Occipital lobe (tissue), 1 donor: ENCODE measurements at regions not wholly inside any gene's neighbourhood (a gene's known extent, or its start where the extent isn't known, plus 50 kb on each side); places are given as distances from the start of the nearest gene placed in this dataset.
"Not testable (repeated sequence)": the region's sequence is repeated elsewhere in the genome, so short reads cannot be mapped to it uniquely, and the experiment has no call there.

Source experiments
- DNase-seq: peaks from one replicate; lab custom pipeline; 2025; lab: John Stamatoyannopoulos, UW

GRCh38 chr11:105432241-105432995 is 177.5 kb upstream of the GRIA4 start:
- DNase-seq: no peak

GRCh38 chr11:105429096-105429910 is 180.6 kb upstream of the GRIA4 start:
- no peak for DNase-seq

GRCh38 chr11:105407101-105407500 is 202.8 kb upstream of the GRIA4 start:
- DNase-seq: no peak

GRCh38 chr11:105401269-105401809 is 208.5 kb upstream of the GRIA4 start:
- no peak for DNase-seq

GRCh38 chr11:105399511-105399910 is 210.4 kb upstream of the GRIA4 start:
- no peak for DNase-seq

- no peak for DNase-seq
Measured at GRCh38 chr11:105398636-105399035, 211.2 kb upstream of the GRIA4 start.

- no peak for DNase-seq
Measured at GRCh38 chr11:105393326-105393725, 216.5 kb upstream of the GRIA4 start.

GRCh38 chr11:105392556-105392955 is 217.3 kb upstream of the GRIA4 start:
- DNase-seq: no peak

- DNase-seq: no peak
Measured at GRCh38 chr11:105389952-105390351, 219.9 kb upstream of the GRIA4 start.

GRCh38 chr11:105388006-105388405 is 221.9 kb upstream of the GRIA4 start:
- DNase-seq: no peak

- DNase-seq: no peak
Measured at GRCh38 chr11:105381941-105382340, 227.9 kb upstream of the GRIA4 start.

- DNase-seq: no peak
Measured at GRCh38 chr11:105377870-105378269, 232.0 kb upstream of the GRIA4 start.

GRCh38 chr11:105372206-105372605 is 232.6 kb upstream of the CARD18 start:
- DNase-seq: no peak

GRCh38 chr11:105371311-105371710 is 231.7 kb upstream of the CARD18 start:
- DNase-seq: no peak

GRCh38 chr11:105368711-105369110 is 229.1 kb upstream of the CARD18 start:
- DNase-seq: no peak

- no peak for DNase-seq
Measured at GRCh38 chr11:105367129-105367528, 227.6 kb upstream of the CARD18 start.

GRCh38 chr11:105361651-105362050 is 222.1 kb upstream of the CARD18 start:
- no peak for DNase-seq

- no peak for DNase-seq
Measured at GRCh38 chr11:105357764-105358163, 218.2 kb upstream of the CARD18 start.

- no peak for DNase-seq
Measured at GRCh38 chr11:105357146-105357545, 217.6 kb upstream of the CARD18 start.

GRCh38 chr11:105349867-105350266 is 210.3 kb upstream of the CARD18 start:
- DNase-seq: not testable (repeated sequence)

- no peak for DNase-seq
Measured at GRCh38 chr11:105344938-105345337, 205.4 kb upstream of the CARD18 start.

GRCh38 chr11:105334025-105334714 is 194.6 kb upstream of the CARD18 start:
- no peak for DNase-seq
